VCaP (cell line): ENCODE measurements at regions not wholly inside any gene's neighbourhood (a gene's known extent, or its start where the extent isn't known, plus 50 kb on each side); places are given as distances from the start of the nearest gene placed in this dataset.

Experiments
- H3K27ac ChIP-seq: fragments of 450-650 bp; 2 replicates; pipeline ENCODE4 v1.5.1; 2017
- CTCF ChIP-seq: fragments of 450-650 bp; conservative IDR thresholded peaks from 2 replicates; pipeline ENCODE4 v1.5.1; 2017; ENCODE audit warnings: mild to moderate bottlenecking, moderate library complexity

DNA sequence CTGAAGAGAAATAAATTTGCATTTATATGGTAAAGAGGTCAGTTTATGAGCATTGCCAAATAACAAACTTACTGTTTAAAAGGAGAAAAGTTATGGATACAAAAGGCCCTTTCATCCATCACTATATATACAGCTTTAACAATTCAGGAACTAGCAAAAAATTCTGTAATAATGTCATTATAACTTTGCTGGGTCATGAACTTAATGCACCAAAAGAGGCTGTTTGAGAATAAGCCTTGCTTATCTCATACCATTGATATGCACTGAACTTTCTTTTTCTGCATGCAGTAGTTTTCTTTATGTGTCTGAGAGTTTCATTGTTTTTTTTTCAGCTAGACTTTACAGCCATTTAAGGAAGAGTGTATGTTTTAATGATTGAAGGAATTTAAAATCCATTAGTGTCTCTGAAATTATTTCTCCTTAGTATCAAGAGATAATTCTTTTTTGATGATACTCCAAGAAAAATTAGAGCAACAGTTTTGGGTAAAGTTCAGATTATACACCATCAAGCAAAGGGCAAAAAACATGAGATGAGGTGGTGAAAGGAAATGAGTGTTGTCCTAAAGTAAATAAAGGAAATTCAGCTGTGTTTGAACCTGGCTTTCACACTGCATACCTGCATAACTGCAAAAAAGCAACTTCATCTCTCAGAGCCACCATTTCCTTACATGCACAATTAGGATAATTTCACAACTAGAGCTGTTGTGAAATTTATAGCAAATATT, 188.2 kb upstream of the ANO3 start:
- no peak for TF ChIP-seq CTCF
- H3K27ac ChIP-seq: peak overlapping the region; percentile 40

DNA sequence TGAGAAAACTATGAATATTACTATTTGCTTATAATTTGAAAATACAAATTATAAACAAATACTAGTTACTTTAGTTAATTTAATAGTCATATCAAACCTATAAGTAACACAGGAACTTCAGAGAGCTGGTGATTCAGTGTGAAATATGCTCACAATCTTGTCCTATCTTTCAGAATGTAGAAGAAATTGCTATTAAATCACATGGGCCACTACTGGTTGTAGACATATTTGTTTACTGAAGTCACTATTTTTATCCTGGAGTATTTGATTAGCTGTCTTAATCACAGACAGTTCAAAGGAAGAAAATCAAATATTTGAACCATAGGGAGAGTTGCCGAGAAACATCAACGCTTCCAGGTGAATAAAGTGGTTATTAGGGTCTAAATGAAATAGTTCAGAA, 187.6 kb upstream of the ANO3 start:
- no peak for TF ChIP-seq CTCF
- peak overlapping the region; percentile 40 for H3K27ac ChIP-seq

- no peak for TF ChIP-seq CTCF
- peak overlapping the region; percentile 40; the same call in 1 of the 2 replicates for H3K27ac ChIP-seq
Observed at GRCh38 chr11:26144911-26145310, 187.0 kb upstream of the ANO3 start.

DNA sequence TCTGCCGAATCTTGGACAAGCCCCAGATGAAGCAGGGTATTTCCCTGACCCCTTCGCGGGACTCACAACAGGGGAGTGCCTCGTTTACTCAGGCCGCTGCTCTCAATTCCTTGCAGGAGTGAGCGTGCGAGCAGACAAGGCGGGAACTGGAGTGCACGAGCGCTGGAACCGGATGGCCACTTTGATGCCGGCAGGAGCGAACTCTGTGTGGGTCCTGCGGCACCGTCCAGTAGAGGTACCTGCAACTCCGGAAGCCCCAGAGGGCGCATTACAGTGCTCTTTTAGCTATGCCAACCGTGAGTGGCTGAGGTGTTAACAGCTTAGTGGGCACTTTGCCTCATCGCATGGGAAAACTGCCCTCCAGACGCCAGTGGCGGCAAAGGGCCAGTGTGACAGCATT, 182.3 kb upstream of the ANO3 start:
- no peak for TF ChIP-seq CTCF
- H3K27ac ChIP-seq: no peak overlapping the region

DNA sequence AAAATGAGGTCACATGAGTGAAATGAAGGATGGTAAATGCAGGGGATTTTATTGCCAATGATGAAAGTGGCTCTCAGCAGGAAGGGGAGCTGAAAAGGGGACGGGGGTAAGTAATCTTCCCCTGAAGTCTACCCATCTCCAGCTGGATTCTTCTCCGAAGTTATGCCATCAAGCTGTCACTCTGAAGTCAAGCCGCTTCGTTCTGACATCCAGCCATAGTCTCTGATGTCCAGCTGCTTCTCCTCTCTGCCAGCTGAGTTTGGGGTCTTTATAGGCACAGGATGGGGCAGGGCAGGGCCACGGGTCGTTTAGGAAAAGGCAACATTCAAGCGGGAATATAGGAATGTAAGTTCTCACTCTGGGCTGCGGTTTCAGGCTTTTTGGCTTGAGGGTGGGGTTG, 181.9 kb upstream of the ANO3 start:
- no peak for TF ChIP-seq CTCF
- no peak overlapping the region for H3K27ac ChIP-seq

GRCh38 chr11:26158251-26158650, 173.7 kb upstream of the ANO3 start:
- no peak for TF ChIP-seq CTCF
- H3K27ac ChIP-seq: no peak overlapping the region

- TF ChIP-seq CTCF: no peak
- H3K27ac ChIP-seq: no peak overlapping the region
Observed at GRCh38 chr11:26162291-26162690, 169.6 kb upstream of the ANO3 start.
